HEK293 (cell line): ENCODE measurements at regions not wholly inside any gene's neighbourhood (a gene's known extent, or its start where the extent isn't known, plus 50 kb on each side); places are given as distances from the start of the nearest gene placed in this dataset.

ENCODE experiments used
- CTCF ChIA-PET: fragments of 350-600 bp; formaldehyde crosslinking; extraction: SDS; loops from one replicate; lab custom pipeline; 2021; ENCODE audit warnings: antibody characterized with exemption; lab: Yijun Ruan, JAX
- POLR2A ChIA-PET: fragments of 300-600 bp; formaldehyde crosslinking; extraction: SDS; loops from one replicate; lab custom pipeline; 2020; ENCODE audit warnings: antibody characterized with exemption, inconsistent platforms; lab: Yijun Ruan, JAX
- H3K27ac ChIP-seq: fragments of 200-500 bp; sonication (Bioruptor generic); 2 replicates; pipeline ENCODE4 v1.5.1; 2014; ENCODE audit warnings: low read depth, low read length, control low read depth, inconsistent platforms; ENCODE audit errors: extremely low read depth
- H3K36me3 ChIP-seq, 2 experiments: fragments of 200-500 bp in 1 of 2; sonication (Bioruptor generic) in 1 of 2; 1 replicate in 1 of 2; 2 replicates in 1 of 2; pipeline ENCODE4 v1.5.1; 2014 to 2017; ENCODE audit warnings: inconsistent platforms in 2 of 2, low read length in 2 of 2; ENCODE audit not compliant: control insufficient read depth in 2 of 2, insufficient read depth in 1 of 2
- H3K4me1 ChIP-seq: fragments of 200-500 bp; sonication (Bioruptor generic); 2 replicates; pipeline ENCODE4 v1.5.1; 2014; ENCODE audit warnings: mild to moderate bottlenecking, low read length, inconsistent platforms; ENCODE audit not compliant: control insufficient read depth, insufficient read depth
- H3K4me3 ChIP-seq: 2 replicates; pipeline ENCODE4 v1.5.1; 2011; ENCODE audit warnings: low read depth, mild to moderate bottlenecking, control low read depth, low read length, moderate library complexity
- H3K9me3 ChIP-seq: fragments of 200-500 bp; sonication (Bioruptor generic); 2 replicates; pipeline ENCODE4 v1.5.1; 2014; ENCODE audit warnings: low read depth, low read length, inconsistent platforms; ENCODE audit not compliant: control insufficient read depth, insufficient read depth
- AEBP2 ChIP-seq: fragments of 450-650 bp; formaldehyde crosslinking; IDR thresholded peaks from 2 replicates; pipeline ENCODE4 v1.5.1; 2016; ENCODE audit warnings: missing biosample characterization, missing genetic modification characterization, borderline replicate concordance
- GLI2 ChIP-seq: fragments of 450-650 bp; formaldehyde crosslinking; IDR thresholded peaks from 2 replicates; pipeline ENCODE4; 2017; ENCODE audit warnings: missing biosample characterization, missing genetic modification characterization, low read depth, borderline replicate concordance
- GLIS1 ChIP-seq: fragments of 450-650 bp; formaldehyde crosslinking; IDR thresholded peaks from 2 replicates; pipeline ENCODE4 v1.5.1; 2016; ENCODE audit warnings: missing biosample characterization, missing genetic modification characterization
- GLIS2 ChIP-seq: fragments of 450-650 bp; formaldehyde crosslinking; IDR thresholded peaks from 2 replicates; pipeline ENCODE4 v1.5.1; 2016; ENCODE audit warnings: missing biosample characterization, missing genetic modification characterization
- KLF16 ChIP-seq: fragments of 450-650 bp; formaldehyde crosslinking; IDR thresholded peaks from 2 replicates; pipeline ENCODE4 v1.5.1; 2017; ENCODE audit warnings: missing biosample characterization, missing genetic modification characterization
- PRDM4 ChIP-seq: fragments of 450-650 bp; formaldehyde crosslinking; IDR thresholded peaks from 2 replicates; pipeline ENCODE4 v1.5.1; 2017; ENCODE audit warnings: missing biosample characterization, missing genetic modification characterization
- YY2 ChIP-seq: fragments of 450-650 bp; formaldehyde crosslinking; IDR thresholded peaks from 2 replicates; pipeline ENCODE4 v1.5.1; 2016; ENCODE audit warnings: missing biosample characterization, missing genetic modification characterization
- ZBTB44 ChIP-seq: fragments of 450-650 bp; IDR thresholded peaks from 2 replicates; pipeline ENCODE4 v1.5.1; 2018; ENCODE audit warnings: missing biosample characterization, mild to moderate bottlenecking, missing genetic modification characterization
- ZBTB7A ChIP-seq: fragments of 450-650 bp; formaldehyde crosslinking; IDR thresholded peaks from 2 replicates; pipeline ENCODE4 v1.5.1; 2016; ENCODE audit warnings: low read depth, missing biosample characterization, missing genetic modification characterization
- ZIC2 ChIP-seq: fragments of 450-650 bp; formaldehyde crosslinking; IDR thresholded peaks from 2 replicates; pipeline ENCODE4 v1.5.1; 2016; ENCODE audit warnings: missing biosample characterization, missing genetic modification characterization
- ZNF175 ChIP-seq: fragments of 450-650 bp; formaldehyde crosslinking; IDR thresholded peaks from 2 replicates; pipeline ENCODE4 v1.5.1; 2016; ENCODE audit warnings: missing biosample characterization, missing genetic modification characterization
- ZNF19 ChIP-seq: fragments of 450-650 bp; formaldehyde crosslinking; IDR thresholded peaks from 2 replicates; pipeline ENCODE4; 2016; ENCODE audit warnings: missing biosample characterization, missing genetic modification characterization, low read depth
- ZNF2 ChIP-seq: fragments of 450-650 bp; formaldehyde crosslinking; IDR thresholded peaks from 2 replicates; pipeline ENCODE4 v1.5.1; 2016; ENCODE audit warnings: missing biosample characterization, missing genetic modification characterization
- ZNF214 ChIP-seq: fragments of 450-650 bp; formaldehyde crosslinking; IDR thresholded peaks from 2 replicates; pipeline ENCODE4 v1.5.1; 2017; ENCODE audit warnings: missing biosample characterization, mild to moderate bottlenecking, missing genetic modification characterization, borderline replicate concordance
- ZNF37A ChIP-seq: fragments of 450-650 bp; IDR thresholded peaks from 2 replicates; pipeline ENCODE4 v1.5.1; 2018; ENCODE audit warnings: missing biosample characterization, missing genetic modification characterization
- ZNF426 ChIP-seq: fragments of 450-650 bp; formaldehyde crosslinking; IDR thresholded peaks from 2 replicates; pipeline ENCODE4 v1.5.1; 2017; ENCODE audit warnings: missing biosample characterization, missing genetic modification characterization, mild to moderate bottlenecking, inconsistent platforms, moderate library complexity
- ZNF510 ChIP-seq: fragments of 450-650 bp; formaldehyde crosslinking; IDR thresholded peaks from 2 replicates; pipeline ENCODE4 v1.5.1; 2018; ENCODE audit warnings: mild to moderate bottlenecking, missing genetic modification characterization, missing biosample characterization; ENCODE audit not compliant: insufficient replicate concordance
- ZNF571 ChIP-seq: fragments of 450-650 bp; formaldehyde crosslinking; IDR thresholded peaks from 2 replicates; pipeline ENCODE4 v1.5.0; 2017; ENCODE audit warnings: missing biosample characterization, missing genetic modification characterization
- ZNF645 ChIP-seq: fragments of 450-650 bp; formaldehyde crosslinking; IDR thresholded peaks from 2 replicates; pipeline ENCODE4; 2016; ENCODE audit warnings: missing biosample characterization, missing genetic modification characterization
- ZSCAN5A ChIP-seq: fragments of 450-650 bp; formaldehyde crosslinking; IDR thresholded peaks from 2 replicates; pipeline ENCODE4 v1.5.1; 2016; ENCODE audit warnings: missing biosample characterization, missing genetic modification characterization

- no peaks in the 10 kb centered on the region for H3K4me1 ChIP-seq
- CTCF ChIA-PET: no interaction called here
- H3K4me3 ChIP-seq: no peak overlapping the region
- no peak overlapping the region for H3K27ac ChIP-seq
- TF ChIP-seq ZNF19 (tag by site-specific recombination) (no peak), AEBP2 (tag by site-specific recombination) (no peak), ZIC2 (no peak), ZNF2 (tag by site-specific recombination) (no peak), ZBTB7A (tag by site-specific recombination) (no peak), ZBTB44 (tag by site-specific recombination) (no peak), YY2 (tag by site-specific recombination) (no peak), GLI2 (tag by site-specific recombination) (no peak), ZNF214 (tag by site-specific recombination) (no peak), PRDM4 (tag by site-specific recombination) (no peak), ZNF426 (tag by site-specific recombination) (no peak), KLF16 (tag by site-specific recombination) (no peak), GLIS1 (tag by site-specific recombination) (no peak), ZNF175 (tag by site-specific recombination) (no peak), ZNF571 (no peak), ZNF37A (tag by site-specific recombination) (no peak), GLIS2 (tag by site-specific recombination) (no peak), ZNF645 (tag by site-specific recombination) (no peak), ZNF510 (tag by site-specific recombination) (no peak), ZSCAN5A (tag by site-specific recombination) (no peak)
- POLR2A ChIA-PET: interaction anchor here (0.7 kb wide), 1 partner anchor 8 kb away, joined by 10 read pairs; no protein-coding TSS in a partner anchor
- H3K36me3 ChIP-seq: no peaks in the 10 kb centered on the region
- H3K9me3 ChIP-seq: no peaks in the 10 kb centered on the region
Observed at GRCh38 chr9:79264041-79264440, 307.7 kb upstream of the TLE4 start.
